ENCODE measurements at regions not wholly inside any gene's neighbourhood (a gene's known extent, or its start where the extent isn't known, plus 50 kb on each side); places are given as distances from the start of the nearest gene placed in this dataset.

DNA sequence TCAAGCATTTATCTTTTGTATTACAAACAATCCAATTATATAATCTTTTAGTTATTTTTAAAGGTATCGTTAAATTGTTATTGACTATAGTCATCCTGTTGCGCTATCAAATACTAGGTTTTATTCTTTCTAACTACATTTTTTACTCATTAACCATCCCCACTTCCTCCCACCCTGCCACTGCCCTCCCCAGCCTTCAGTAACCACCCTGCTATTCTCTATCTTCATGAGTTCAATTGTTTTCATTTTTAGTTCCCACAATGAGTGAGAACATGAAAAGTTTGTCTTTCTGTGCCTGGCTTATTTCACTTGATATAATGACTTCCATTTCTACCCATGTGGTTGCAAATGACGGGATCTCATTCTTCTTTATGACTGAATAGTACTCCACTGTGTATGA is 94.1 kb upstream of the MYOCD start:
- H4K20me1 ChIP-seq (ENCODE audit: insufficient read depth) = no peaks in the 10 kb centered on the region
- H3K27me3 ChIP-seq (ENCODE audit: insufficient read depth) = peaks cover 25% of the 10 kb centered on the region; the same call in 1 of the 2 replicates
- CTCF ChIA-PET = interaction anchor here (1.3 kb wide), 1 partner anchor 25 kb away, joined by 3 read pairs; no protein-coding TSS in a partner anchor
- WGBS (ENCODE audit: low lambda C conversion rate) = 35% methylated on average over 3 of the region's 3 CpGs
- no peaks in the 10 kb centered on the region for H3K79me2 ChIP-seq (ENCODE audit: insufficient read depth)
- DNase-seq = no peak
- no peak overlapping the region for H3K9ac ChIP-seq
- H3K4me1 ChIP-seq (ENCODE audit: control insufficient read depth in 1 of 2, insufficient read depth in 2 of 2, low read depth in 1 of 2, low read length in 1 of 2) = no peaks in the 10 kb centered on the region
- no peak overlapping the region for H3K4me3 ChIP-seq (ENCODE audit: low read depth in 2 of 2, low read length in 1 of 2)
- no peaks in the 10 kb centered on the region for H3F3A ChIP-seq (replicated peaks; ENCODE audit: insufficient read depth)
- H3K4me2 ChIP-seq = no peak overlapping the region
- H3K27ac ChIP-seq (ENCODE audit: low read depth in 2 of 2, low read length in 1 of 2) = no peak overlapping the region
- POLR2A ChIA-PET = no interaction called here
- no peaks in the 10 kb centered on the region for H3K9me3 ChIP-seq
- no peak overlapping the region for H2AFZ ChIP-seq (ENCODE audit: low read depth)
- TF ChIP-seq NRF1 (IDR thresholded peaks at IDR 0.05; ENCODE audit: low read depth, low read length) (no peak), JUND (IDR thresholded peaks at IDR 0.05) (no peak), CHD2 (IDR thresholded peaks at IDR 0.05; ENCODE audit: low read length, partially characterized antibody) (no peak)
- H3K36me3 ChIP-seq (replicated peaks in 1 of 2; ENCODE audit: control insufficient read depth in 1 of 2, insufficient read depth in 2 of 2, low read length in 1 of 2) = no peaks in the 10 kb centered on the region
- no peaks in the 10 kb centered on the region for H3K9me2 ChIP-seq

DNA sequence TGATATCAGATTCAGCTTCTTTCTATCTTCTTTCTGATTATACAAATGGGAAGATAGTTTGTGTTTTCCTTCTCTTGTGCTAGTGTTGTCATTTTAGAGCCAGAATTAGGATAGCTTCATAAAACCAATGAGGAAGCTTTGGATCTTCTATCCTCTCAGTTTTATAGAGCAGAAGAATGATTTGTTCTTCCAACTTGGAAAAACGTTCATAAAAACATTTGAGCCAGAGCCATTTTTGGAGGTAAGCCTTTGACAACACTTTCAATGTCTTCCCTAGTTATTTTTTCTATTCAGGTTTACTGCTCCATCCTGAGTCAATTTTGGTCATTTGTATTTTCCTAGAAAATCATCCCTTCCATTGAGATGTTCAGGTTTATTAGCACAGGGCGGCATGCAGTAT is 91.2 kb upstream of the MYOCD start:
- WGBS (ENCODE audit: low lambda C conversion rate) = 14% methylated on average over 2 of the region's 2 CpGs
- no peak overlapping the region for H3K9ac ChIP-seq
- H4K20me1 ChIP-seq (ENCODE audit: insufficient read depth) = no peaks in the 10 kb centered on the region
- TF ChIP-seq RFX5 (IDR thresholded peaks at IDR 0.05; ENCODE audit: low read length) (no peak), NRF1 (IDR thresholded peaks at IDR 0.05; ENCODE audit: low read depth, low read length) (no peak), NFIC (IDR thresholded peaks at IDR 0.05; ENCODE audit: borderline replicate concordance) (no peak), YY1 (IDR thresholded peaks at IDR 0.05; ENCODE audit: low read depth) (no peak), TEAD4 (IDR thresholded peaks at IDR 0.05; ENCODE audit: borderline replicate concordance, insufficient read depth) (no peak), ELF1 (IDR thresholded peaks at IDR 0.05) (no peak), GABPA (IDR thresholded peaks at IDR 0.05; ENCODE audit: low read depth) (no peak), RAD21 (IDR thresholded peaks at IDR 0.05; ENCODE audit: low read length) (no peak), EZH2phosphoT487 (IDR thresholded peaks at IDR 0.05; ENCODE audit: borderline replicate concordance, low read depth) (no peak)
- TF ChIP-seq, protein P1, sequence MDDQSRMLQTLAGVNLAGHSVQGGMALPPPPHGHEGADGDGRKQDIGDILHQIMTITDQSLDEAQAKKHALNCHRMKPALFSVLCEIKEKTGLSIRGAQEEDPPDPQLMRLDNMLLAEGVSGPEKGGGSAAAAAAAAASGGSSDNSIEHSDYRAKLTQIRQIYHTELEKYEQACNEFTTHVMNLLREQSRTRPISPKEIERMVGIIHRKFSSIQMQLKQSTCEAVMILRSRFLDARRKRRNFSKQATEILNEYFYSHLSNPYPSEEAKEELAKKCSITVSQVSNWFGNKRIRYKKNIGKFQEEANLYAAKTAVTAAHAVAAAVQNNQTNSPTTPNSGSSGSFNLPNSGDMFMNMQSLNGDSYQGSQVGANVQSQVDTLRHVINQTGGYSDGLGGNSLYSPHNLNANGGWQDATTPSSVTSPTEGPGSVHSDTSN (IDR thresholded peaks at IDR 0.05) = no peak
- TF ChIP-seq, protein P2, sequence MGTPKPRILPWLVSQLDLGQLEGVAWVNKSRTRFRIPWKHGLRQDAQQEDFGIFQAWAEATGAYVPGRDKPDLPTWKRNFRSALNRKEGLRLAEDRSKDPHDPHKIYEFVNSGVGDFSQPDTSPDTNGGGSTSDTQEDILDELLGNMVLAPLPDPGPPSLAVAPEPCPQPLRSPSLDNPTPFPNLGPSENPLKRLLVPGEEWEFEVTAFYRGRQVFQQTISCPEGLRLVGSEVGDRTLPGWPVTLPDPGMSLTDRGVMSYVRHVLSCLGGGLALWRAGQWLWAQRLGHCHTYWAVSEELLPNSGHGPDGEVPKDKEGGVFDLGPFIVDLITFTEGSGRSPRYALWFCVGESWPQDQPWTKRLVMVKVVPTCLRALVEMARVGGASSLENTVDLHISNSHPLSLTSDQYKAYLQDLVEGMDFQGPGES (IDR thresholded peaks at IDR 0.05; ENCODE audit: low read depth, low read length) = no peak
- TF ChIP-seq, protein P3, sequence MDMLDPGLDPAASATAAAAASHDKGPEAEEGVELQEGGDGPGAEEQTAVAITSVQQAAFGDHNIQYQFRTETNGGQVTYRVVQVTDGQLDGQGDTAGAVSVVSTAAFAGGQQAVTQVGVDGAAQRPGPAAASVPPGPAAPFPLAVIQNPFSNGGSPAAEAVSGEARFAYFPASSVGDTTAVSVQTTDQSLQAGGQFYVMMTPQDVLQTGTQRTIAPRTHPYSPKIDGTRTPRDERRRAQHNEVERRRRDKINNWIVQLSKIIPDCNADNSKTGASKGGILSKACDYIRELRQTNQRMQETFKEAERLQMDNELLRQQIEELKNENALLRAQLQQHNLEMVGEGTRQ (IDR thresholded peaks at IDR 0.05; ENCODE audit: borderline replicate concordance, low read depth, low read length) = no peak
- no peak overlapping the region for H3K4me3 ChIP-seq (ENCODE audit: low read depth in 2 of 2, low read length in 1 of 2)
- ChIA-PET POLR2A (no interaction called here), CTCF (interaction anchor here (1.3 to 1.5 kb wide), 2 partner anchors 24 to 29 kb away, joined by 4 read pairs; no protein-coding TSS in a partner anchor)
- no peaks in the 10 kb centered on the region for H3K9me3 ChIP-seq
- no peaks in the 10 kb centered on the region for H3K4me1 ChIP-seq (ENCODE audit: control insufficient read depth in 1 of 2, insufficient read depth in 2 of 2, low read depth in 1 of 2, low read length in 1 of 2)
- H2AFZ ChIP-seq (ENCODE audit: low read depth) = no peak overlapping the region
- H3K4me2 ChIP-seq = no peak overlapping the region
- no peaks in the 10 kb centered on the region for H3F3A ChIP-seq (replicated peaks; ENCODE audit: insufficient read depth)
- no peak for DNase-seq
- peaks cover 7% of the 10 kb centered on the region; the same call in 1 of the 2 replicates for H3K27me3 ChIP-seq (ENCODE audit: insufficient read depth)
- H3K36me3 ChIP-seq (replicated peaks in 1 of 2; ENCODE audit: control insufficient read depth in 1 of 2, insufficient read depth in 2 of 2, low read length in 1 of 2) = no peaks in the 10 kb centered on the region
- no peak overlapping the region for H3K27ac ChIP-seq (ENCODE audit: low read depth in 2 of 2, low read length in 1 of 2)
- no peaks in the 10 kb centered on the region for H3K79me2 ChIP-seq (ENCODE audit: insufficient read depth)
- no peaks in the 10 kb centered on the region for H3K9me2 ChIP-seq

All from SK-N-SH (cell line).